Activated naive CD8-positive, alpha-beta T cell treated with anti-CD3 and anti-CD28 coated beads, Interleukin-2, amount 50 U/mL, for 24 hours (primary cell): ENCODE measurements at regions not wholly inside any gene's neighbourhood (a gene's known extent, or its start where the extent isn't known, plus 50 kb on each side); places are given as distances from the start of the nearest gene placed in this dataset.
"Not testable (repeated sequence)": the region's sequence is repeated elsewhere in the genome, so short reads cannot be mapped to it uniquely, and the experiment has no call there.

Experiments
- ATAC-seq: fragments of 150-1000 bp; cut with Tn5 transposase; one replicate; pipeline ENCODE4 v1.10.0; 2021
- DNase-seq: peaks from one replicate; pipeline ENCODE4 v3.0.0; 2021
- H3K27ac Mint-ChIP-seq: one replicate; pipeline ENCODE4 v1.8.0; 2021; ENCODE audit warnings: mild to moderate bottlenecking, mixed read lengths
- H3K27me3 Mint-ChIP-seq: one replicate; pipeline ENCODE4 v1.8.0; 2021; ENCODE audit warnings: mixed read lengths
- H3K36me3 Mint-ChIP-seq: one replicate; pipeline ENCODE4 v1.8.0; 2021; ENCODE audit warnings: low read depth, mixed read lengths
- H3K4me1 Mint-ChIP-seq: one replicate; pipeline ENCODE4 v1.8.0; 2021; ENCODE audit warnings: mixed read lengths
- H3K4me3 Mint-ChIP-seq: one replicate; pipeline ENCODE4 v1.8.0; 2021; ENCODE audit warnings: mild to moderate bottlenecking, moderate library complexity, mixed read lengths
- H3K9me3 Mint-ChIP-seq: one replicate; pipeline ENCODE4 v1.8.0; 2021; ENCODE audit warnings: mixed read lengths

- no peaks in the 10 kb centered on the region for H3K36me3 Mint-ChIP-seq
- H3K4me1 Mint-ChIP-seq, result no peaks in the 10 kb centered on the region
- no peak overlapping the region for H3K4me3 Mint-ChIP-seq
- DNase-seq (no peak), ATAC-seq (no peak)
- H3K27me3 Mint-ChIP-seq, result no peaks in the 10 kb centered on the region
- H3K27ac Mint-ChIP-seq, result no peak overlapping the region
- no peaks in the 10 kb centered on the region for H3K9me3 Mint-ChIP-seq
Observed at GRCh38 chr3:163556813-163557523, 1521.3 kb downstream of the SI start.

- DNase-seq, result no peak
- H3K4me1 Mint-ChIP-seq, result no peaks in the 10 kb centered on the region
- H3K27me3 Mint-ChIP-seq, result no peaks in the 10 kb centered on the region
- H3K36me3 Mint-ChIP-seq, result no peaks in the 10 kb centered on the region
- H3K27ac Mint-ChIP-seq, result no peak overlapping the region
- no peak overlapping the region for H3K4me3 Mint-ChIP-seq
- H3K9me3 Mint-ChIP-seq, result peaks cover 5% of the 10 kb centered on the region
- no peak for ATAC-seq
Observed at GRCh38 chr3:163555918-163556317, 1522.4 kb downstream of the SI start.

GRCh38 chr3:163552659-163552966 is 1525.7 kb downstream of the SI start:
- no peaks in the 10 kb centered on the region for H3K27me3 Mint-ChIP-seq
- H3K4me1 Mint-ChIP-seq, result no peaks in the 10 kb centered on the region
- no peak for DNase-seq

GRCh38 chr3:163551915-163552658 is 1526.2 kb downstream of the SI start:
- H3K27me3 Mint-ChIP-seq, H3K9me3 Mint-ChIP-seq, H3K27ac Mint-ChIP-seq, H3K4me3 Mint-ChIP-seq, H3K4me1 Mint-ChIP-seq, ATAC-seq, DNase-seq, H3K36me3 Mint-ChIP-seq: not testable (repeated sequence)

More at GRCh38 chr3:163552659-163552966, 1525.7 kb downstream of the SI start:
- Mint-ChIP-seq H3K36me3 (no peaks in the 10 kb centered on the region), H3K4me3 (no peak overlapping the region), H3K27ac (no peak overlapping the region), H3K9me3 (peaks cover 5% of the 10 kb centered on the region)
- no peak for ATAC-seq

- ATAC-seq (no peak), DNase-seq (no peak)
- no peak overlapping the region for H3K27ac Mint-ChIP-seq
- H3K36me3 Mint-ChIP-seq, result no peaks in the 10 kb centered on the region
- no peaks in the 10 kb centered on the region for H3K27me3 Mint-ChIP-seq
- H3K4me1 Mint-ChIP-seq, result no peaks in the 10 kb centered on the region
- H3K9me3 Mint-ChIP-seq, result peaks cover 5% of the 10 kb centered on the region
- no peak overlapping the region for H3K4me3 Mint-ChIP-seq
Observed at GRCh38 chr3:163548015-163548414, 1530.3 kb downstream of the SI start.

GRCh38 chr3:163547014-163547685 is 1531.1 kb downstream of the SI start:
- H3K27ac Mint-ChIP-seq, result no peak overlapping the region
- ATAC-seq (no peak), DNase-seq (no peak)
- peaks cover 5% of the 10 kb centered on the region for H3K9me3 Mint-ChIP-seq
- H3K4me3 Mint-ChIP-seq, result no peak overlapping the region
- no peaks in the 10 kb centered on the region for H3K4me1 Mint-ChIP-seq
- no peaks in the 10 kb centered on the region for H3K36me3 Mint-ChIP-seq
- H3K27me3 Mint-ChIP-seq, result no peaks in the 10 kb centered on the region

- no peaks in the 10 kb centered on the region for H3K36me3 Mint-ChIP-seq
- H3K27me3 Mint-ChIP-seq, result no peaks in the 10 kb centered on the region
- H3K27ac Mint-ChIP-seq, result no peak overlapping the region
- ATAC-seq (no peak), DNase-seq (no peak)
- H3K4me1 Mint-ChIP-seq, result no peaks in the 10 kb centered on the region
- H3K4me3 Mint-ChIP-seq, result no peak overlapping the region
- H3K9me3 Mint-ChIP-seq, result peaks cover 4% of the 10 kb centered on the region
Observed at GRCh38 chr3:163543662-163544061, 1534.6 kb downstream of the SI start.

- Mint-ChIP-seq H3K27me3 (no peaks in the 10 kb centered on the region), H3K4me1 (no peaks in the 10 kb centered on the region), H3K4me3 (no peak overlapping the region), H3K36me3 (no peaks in the 10 kb centered on the region), H3K9me3 (peaks cover 4% of the 10 kb centered on the region), H3K27ac (no peak overlapping the region)
- DNase-seq (no peak), ATAC-seq (no peak)
Observed at GRCh38 chr3:163541629-163542028, 1536.7 kb downstream of the SI start.

- Mint-ChIP-seq H3K4me1 (no peaks in the 10 kb centered on the region), H3K9me3 (peaks cover 4% of the 10 kb centered on the region), H3K27me3 (no peaks in the 10 kb centered on the region), H3K4me3 (no peak overlapping the region), H3K27ac (no peak overlapping the region), H3K36me3 (no peaks in the 10 kb centered on the region)
- no peak for ATAC-seq
- DNase-seq, result no peak
Observed at GRCh38 chr3:163538387-163538786, 1539.9 kb downstream of the SI start.

- Mint-ChIP-seq H3K27me3 (no peaks in the 10 kb centered on the region), H3K36me3 (no peaks in the 10 kb centered on the region), H3K27ac (no peak overlapping the region), H3K4me1 (no peaks in the 10 kb centered on the region), H3K9me3 (peaks cover 6% of the 10 kb centered on the region), H3K4me3 (no peak overlapping the region)
- DNase-seq (no peak), ATAC-seq (no peak)
Observed at GRCh38 chr3:163533381-163533780, 1544.9 kb downstream of the SI start.

GRCh38 chr3:163523375-163523774 is 1554.9 kb downstream of the SI start:
- Mint-ChIP-seq H3K4me3 (no peak overlapping the region), H3K4me1 (no peaks in the 10 kb centered on the region), H3K27me3 (no peaks in the 10 kb centered on the region), H3K27ac (no peak overlapping the region), H3K9me3 (no peaks in the 10 kb centered on the region), H3K36me3 (no peaks in the 10 kb centered on the region)
- DNase-seq, result no peak
- no peak for ATAC-seq

GRCh38 chr3:163521261-163521660 is 1557.0 kb downstream of the SI start:
- H3K36me3 Mint-ChIP-seq, result no peaks in the 10 kb centered on the region
- no peak overlapping the region for H3K4me3 Mint-ChIP-seq
- ATAC-seq (no peak), DNase-seq (no peak)
- H3K4me1 Mint-ChIP-seq, result no peaks in the 10 kb centered on the region
- H3K9me3 Mint-ChIP-seq, result no peaks in the 10 kb centered on the region
- H3K27me3 Mint-ChIP-seq, result no peaks in the 10 kb centered on the region
- no peak overlapping the region for H3K27ac Mint-ChIP-seq

GRCh38 chr3:163518065-163518464 is 1560.2 kb downstream of the SI start:
- Mint-ChIP-seq H3K4me1 (no peaks in the 10 kb centered on the region), H3K4me3 (no peak overlapping the region), H3K27me3 (no peaks in the 10 kb centered on the region), H3K27ac (no peak overlapping the region), H3K9me3 (no peaks in the 10 kb centered on the region), H3K36me3 (no peaks in the 10 kb centered on the region)
- DNase-seq, result no peak
- ATAC-seq, result no peak

GRCh38 chr3:163513149-163513657 is 1565.1 kb downstream of the SI start:
- no peak for ATAC-seq

GRCh38 chr3:163508206-163508605 is 1570.1 kb downstream of the SI start:
- ATAC-seq (no peak), DNase-seq (no peak)
- H3K4me3 Mint-ChIP-seq, result no peak overlapping the region
- H3K27ac Mint-ChIP-seq, result no peak overlapping the region
- no peaks in the 10 kb centered on the region for H3K4me1 Mint-ChIP-seq
- no peaks in the 10 kb centered on the region for H3K27me3 Mint-ChIP-seq
- no peaks in the 10 kb centered on the region for H3K9me3 Mint-ChIP-seq
- H3K36me3 Mint-ChIP-seq, result no peaks in the 10 kb centered on the region

More at GRCh38 chr3:163513149-163513657, 1565.1 kb downstream of the SI start:
- no peak for DNase-seq
- H3K9me3 Mint-ChIP-seq, result no peaks in the 10 kb centered on the region
- no peaks in the 10 kb centered on the region for H3K36me3 Mint-ChIP-seq
- H3K27me3 Mint-ChIP-seq, result no peaks in the 10 kb centered on the region
- H3K4me3 Mint-ChIP-seq, result no peak overlapping the region
- no peaks in the 10 kb centered on the region for H3K4me1 Mint-ChIP-seq
- H3K27ac Mint-ChIP-seq, result no peak overlapping the region
